ENCODE measurements at regions not wholly inside any gene's neighbourhood (a gene's known extent, or its start where the extent isn't known, plus 50 kb on each side); places are given as distances from the start of the nearest gene placed in this dataset.

DNA sequence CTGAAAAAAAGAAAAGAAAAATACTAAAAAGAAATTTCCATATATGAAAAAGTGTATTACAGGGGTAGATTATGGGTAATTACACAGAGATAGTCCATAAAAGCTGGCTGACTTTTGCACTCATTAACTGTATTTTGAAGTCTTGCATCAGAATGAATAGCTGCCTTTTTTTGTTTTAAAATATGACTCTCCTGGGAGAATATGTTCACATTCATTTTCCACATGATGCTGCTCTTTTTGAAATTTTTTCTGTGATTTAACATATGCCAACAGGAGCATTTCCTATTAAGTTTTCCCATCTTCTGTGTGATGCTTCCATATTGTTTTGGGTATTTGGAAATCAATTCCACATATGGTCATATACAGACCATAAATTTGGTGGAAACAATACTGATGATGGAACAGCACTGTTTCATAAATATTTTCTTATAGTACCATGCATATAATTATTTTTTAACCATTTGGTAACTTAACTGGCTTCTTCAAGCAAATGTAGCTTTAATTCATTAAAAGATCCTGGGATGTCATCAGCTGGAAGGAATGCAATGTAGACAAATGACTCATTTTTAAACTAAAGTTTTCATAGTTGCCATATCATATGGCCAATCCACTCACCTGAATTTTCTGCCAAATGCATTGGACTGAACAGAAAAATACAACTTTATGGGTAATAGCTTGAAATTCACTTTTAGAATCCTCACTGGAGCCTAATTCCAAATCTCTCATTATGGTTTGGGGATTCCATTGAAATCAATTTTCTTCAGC is 313.9 kb upstream of the GLI3 start:
- TF ChIP-seq, protein P1, sequence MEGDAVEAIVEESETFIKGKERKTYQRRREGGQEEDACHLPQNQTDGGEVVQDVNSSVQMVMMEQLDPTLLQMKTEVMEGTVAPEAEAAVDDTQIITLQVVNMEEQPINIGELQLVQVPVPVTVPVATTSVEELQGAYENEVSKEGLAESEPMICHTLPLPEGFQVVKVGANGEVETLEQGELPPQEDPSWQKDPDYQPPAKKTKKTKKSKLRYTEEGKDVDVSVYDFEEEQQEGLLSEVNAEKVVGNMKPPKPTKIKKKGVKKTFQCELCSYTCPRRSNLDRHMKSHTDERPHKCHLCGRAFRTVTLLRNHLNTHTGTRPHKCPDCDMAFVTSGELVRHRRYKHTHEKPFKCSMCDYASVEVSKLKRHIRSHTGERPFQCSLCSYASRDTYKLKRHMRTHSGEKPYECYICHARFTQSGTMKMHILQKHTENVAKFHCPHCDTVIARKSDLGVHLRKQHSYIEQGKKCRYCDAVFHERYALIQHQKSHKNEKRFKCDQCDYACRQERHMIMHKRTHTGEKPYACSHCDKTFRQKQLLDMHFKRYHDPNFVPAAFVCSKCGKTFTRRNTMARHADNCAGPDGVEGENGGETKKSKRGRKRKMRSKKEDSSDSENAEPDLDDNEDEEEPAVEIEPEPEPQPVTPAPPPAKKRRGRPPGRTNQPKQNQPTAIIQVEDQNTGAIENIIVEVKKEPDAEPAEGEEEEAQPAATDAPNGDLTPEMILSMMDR (IDR thresholded peaks at IDR 0.05), result no peak
- TF ChIP-seq EP300 (IDR thresholded peaks at IDR 0.05) (no peak), POLR2A (IDR thresholded peaks at IDR 0.05) (no peak), POLR2AphosphoS5 (IDR thresholded peaks at IDR 0.05) (no peak)

All from gastroesophageal sphincter (tissue), 3 donors.